Right cardiac atrium (tissue), 5 donors: ENCODE measurements at regions not wholly inside any gene's neighbourhood (a gene's known extent, or its start where the extent isn't known, plus 50 kb on each side); places are given as distances from the start of the nearest gene placed in this dataset.
A peak's percentile ranks its signal among the peaks of the same experiment; 100 is the strongest.

Experiments
- ATAC-seq, 2 donors: fragments of 200-7000 bp; cut with Tn5 transposase; one replicate each; pipeline versions ENCODE4 v1.8.0 to v1.9.1; 2020; ENCODE audit warnings: moderate library complexity in 2 of 2, mild to moderate bottlenecking in 1 of 2
- DNase-seq, 3 donors: peaks; one replicate each; pipeline ENCODE4 v3.0.0-alpha.2; 2020
- H3K27ac ChIP-seq: one replicate; pipeline ENCODE4 v1.5.1; 2013; ENCODE audit warnings: mild to moderate bottlenecking, low read length, control low read depth, moderate library complexity
- H3K27me3 ChIP-seq: one replicate; pipeline ENCODE4 v1.6.1; 2013; ENCODE audit not compliant: control insufficient read depth, insufficient read depth
- H3K4me1 ChIP-seq: one replicate; pipeline ENCODE4 v1.6.1; 2013; ENCODE audit warnings: low read length; ENCODE audit not compliant: control insufficient read depth, insufficient read depth
- H3K4me3 ChIP-seq: one replicate; pipeline ENCODE4 v1.5.1; 2013; ENCODE audit warnings: low read length, control low read depth
- H3K9me3 ChIP-seq: one replicate; pipeline ENCODE4 v1.6.1; 2013; ENCODE audit warnings: low read length; ENCODE audit not compliant: control insufficient read depth
- WGBS: extraction: QIAGEN DNeasy Blood & Tissue Kit; methylation state at CpG from one replicate; pipeline ENCODE4 v1.1.7; 2013; 5-methylcytosine and 5-hydroxymethylcytosine counted together
- intact Hi-C, 4 donors: fragments of 100-400 bp; cut with DNase I; formaldehyde crosslinking; loops; one replicate each; pipeline versions ENCODE4 v1.11.0 to v1.14.0; 2022 to 2023
- donor health status: healthy with polysubstance abuse.
- donor health status: DM: no; HTN: yes; CAD: no.
- donor health status: DM: no; HTN: no; CAD: no.
- donor health status: DM: no; HTN: yes; CAD: no; lungs with severe emphysema.
- donor health status: DM: yes; HTN: yes; CAD: no.

- H3K9me3 ChIP-seq, result no peaks in the 10 kb centered on the region
- H3K4me1 ChIP-seq, result no peaks in the 10 kb centered on the region
- no peak overlapping the region for H3K4me3 ChIP-seq
- 86% methylated on average over 4 of the region's 4 CpGs for WGBS
- ATAC-seq (no peak), DNase-seq (no peak)
- H3K27me3 ChIP-seq, result no peaks in the 10 kb centered on the region
- intact Hi-C loops, result no loop called here
- no peak overlapping the region for H3K27ac ChIP-seq
Observed at GRCh38 chr5:167351316-167351715, 940.1 kb upstream of the WWC1 start.

GRCh38 chr5:167352801-167353200 lies 938.6 kb upstream of the WWC1 start:
- no peaks in the 10 kb centered on the region for H3K27me3 ChIP-seq
- DNase-seq, result no peak
- H3K4me3 ChIP-seq, result no peak overlapping the region
- 66% methylated on average over 10 of the region's 10 CpGs for WGBS
- H3K27ac ChIP-seq, result no peak overlapping the region
- ATAC-seq, result no peak
- H3K4me1 ChIP-seq, result no peaks in the 10 kb centered on the region
- intact Hi-C loops, result no loop called here
- H3K9me3 ChIP-seq, result no peaks in the 10 kb centered on the region

GRCh38 chr5:167355346-167355745 lies 936.1 kb upstream of the WWC1 start:
- intact Hi-C loops, result no loop called here
- Histone ChIP-seq H3K4me1 (no peaks in the 10 kb centered on the region), H3K9me3 (no peaks in the 10 kb centered on the region), H3K27me3 (no peaks in the 10 kb centered on the region), H3K27ac (no peak overlapping the region), H3K4me3 (no peak overlapping the region)
- ATAC-seq, result no peak
- WGBS, result 45% methylated on average over 5 of the region's 5 CpGs
- no peak for DNase-seq

- H3K9me3 ChIP-seq, result no peaks in the 10 kb centered on the region
- 68% methylated on average over 1 of the region's 1 CpG for WGBS
- intact Hi-C loops, result no loop called here
- ATAC-seq (no peak), DNase-seq (no peak)
- H3K4me3 ChIP-seq, result no peak overlapping the region
- H3K4me1 ChIP-seq, result no peaks in the 10 kb centered on the region
- no peaks in the 10 kb centered on the region for H3K27me3 ChIP-seq
- no peak overlapping the region for H3K27ac ChIP-seq
Observed at GRCh38 chr5:167356374-167356773, 935.1 kb upstream of the WWC1 start.

GRCh38 chr5:167358868-167359492 lies 932.5 kb upstream of the WWC1 start:
- no peak overlapping the region for H3K4me3 ChIP-seq
- H3K9me3 ChIP-seq, result no peaks in the 10 kb centered on the region
- no peak for ATAC-seq
- intact Hi-C loops, result no loop called here
- H3K4me1 ChIP-seq, result no peaks in the 10 kb centered on the region
- DNase-seq, result no peak
- no peak overlapping the region for H3K27ac ChIP-seq
- 28% methylated on average over 6 of the region's 6 CpGs for WGBS
- H3K27me3 ChIP-seq, result no peaks in the 10 kb centered on the region

GRCh38 chr5:167361795-167362194 lies 929.6 kb upstream of the WWC1 start:
- intact Hi-C loops, result no loop called here
- H3K4me1 ChIP-seq, result no peaks in the 10 kb centered on the region
- 73% methylated on average over 1 of the region's 1 CpG for WGBS
- no peak overlapping the region for H3K27ac ChIP-seq
- H3K9me3 ChIP-seq, result no peaks in the 10 kb centered on the region
- DNase-seq (no peak), ATAC-seq (no peak)
- no peak overlapping the region for H3K4me3 ChIP-seq
- H3K27me3 ChIP-seq, result no peaks in the 10 kb centered on the region

- DNase-seq, result no peak
- no peak for ATAC-seq
- Histone ChIP-seq H3K4me3 (no peak overlapping the region), H3K27me3 (no peaks in the 10 kb centered on the region), H3K9me3 (no peaks in the 10 kb centered on the region), H3K4me1 (no peaks in the 10 kb centered on the region), H3K27ac (no peak overlapping the region)
- WGBS, result 96% methylated on average over 2 of the region's 2 CpGs
- intact Hi-C loops, result no loop called here
Observed at GRCh38 chr5:167363065-167363464, 928.4 kb upstream of the WWC1 start.

- intact Hi-C loops, result no loop called here
- ATAC-seq, result no peak
- peak in 1 of 3 donors; percentile 47 for DNase-seq
- Histone ChIP-seq H3K4me1 (no peaks in the 10 kb centered on the region), H3K4me3 (no peak overlapping the region), H3K27ac (no peak overlapping the region), H3K9me3 (no peaks in the 10 kb centered on the region), H3K27me3 (no peaks in the 10 kb centered on the region)
- WGBS, result 85% methylated on average over 17 of the region's 17 CpGs
Observed at GRCh38 chr5:167375125-167375524, 916.3 kb upstream of the WWC1 start.

GRCh38 chr5:167378894-167379723 lies 912.3 kb upstream of the WWC1 start:
- Histone ChIP-seq H3K9me3 (no peaks in the 10 kb centered on the region), H3K4me1 (no peaks in the 10 kb centered on the region), H3K27me3 (no peaks in the 10 kb centered on the region), H3K27ac (no peak overlapping the region), H3K4me3 (no peak overlapping the region)
- no peak for ATAC-seq
- DNase-seq, result no peak
- 84% methylated on average over 9 of the region's 9 CpGs for WGBS
- intact Hi-C loops, result no loop called here

GRCh38 chr5:167381457-167381856 lies 910.0 kb upstream of the WWC1 start:
- Histone ChIP-seq H3K4me3 (no peak overlapping the region), H3K27me3 (no peaks in the 10 kb centered on the region), H3K27ac (no peak overlapping the region), H3K4me1 (no peaks in the 10 kb centered on the region), H3K9me3 (no peaks in the 10 kb centered on the region)
- 76% methylated on average over 1 of the region's 1 CpG for WGBS
- intact Hi-C loops, result no loop called here
- ATAC-seq (no peak), DNase-seq (no peak)

- DNase-seq (no peak), ATAC-seq (no peak)
- Histone ChIP-seq H3K4me1 (no peaks in the 10 kb centered on the region), H3K4me3 (no peak overlapping the region), H3K27ac (no peak overlapping the region), H3K27me3 (no peaks in the 10 kb centered on the region), H3K9me3 (no peaks in the 10 kb centered on the region)
- intact Hi-C loops, result no loop called here
- 84% methylated on average over 4 of the region's 4 CpGs for WGBS
Observed at GRCh38 chr5:167389537-167389936, 901.9 kb upstream of the WWC1 start.
